ENCODE measurements at regions not wholly inside any gene's neighbourhood (a gene's known extent, or its start where the extent isn't known, plus 50 kb on each side); places are given as distances from the start of the nearest gene placed in this dataset.

DNA sequence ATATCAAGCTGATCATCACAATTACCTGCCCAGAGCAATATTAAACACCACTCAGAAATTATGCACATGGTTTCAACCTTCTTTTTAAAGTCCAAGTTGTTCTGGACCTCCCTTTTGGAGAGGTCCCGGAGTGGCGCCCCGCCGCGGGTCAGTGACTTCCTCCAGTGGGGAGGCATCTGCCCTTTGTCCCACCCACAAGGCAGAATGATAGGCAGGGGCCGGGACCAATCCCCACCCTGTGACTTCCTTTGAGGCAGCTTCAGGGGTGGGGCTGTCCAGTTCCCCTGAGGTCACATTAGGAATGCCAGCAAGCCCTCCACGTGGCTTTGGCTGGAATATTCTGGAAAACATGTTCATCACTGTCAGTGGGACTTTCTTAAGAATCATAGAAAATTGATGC lies 207.0 kb downstream of the ANKRD60 start:
- Histone ChIP-seq H3K27me3 (ENCODE audit: insufficient read depth, poor library complexity, severe bottlenecking) (peaks cover 2% of the 10 kb centered on the region), H3K4me3 (replicated peaks; ENCODE audit: insufficient read depth, low read length) (no peak overlapping the region), H3K27ac (replicated peaks) (no peak overlapping the region)
- TF ChIP-seq POLR2AphosphoS5 (IDR thresholded peaks at IDR 0.05; ENCODE audit: low read depth), result no peak
- TF ChIP-seq, protein P1, sequence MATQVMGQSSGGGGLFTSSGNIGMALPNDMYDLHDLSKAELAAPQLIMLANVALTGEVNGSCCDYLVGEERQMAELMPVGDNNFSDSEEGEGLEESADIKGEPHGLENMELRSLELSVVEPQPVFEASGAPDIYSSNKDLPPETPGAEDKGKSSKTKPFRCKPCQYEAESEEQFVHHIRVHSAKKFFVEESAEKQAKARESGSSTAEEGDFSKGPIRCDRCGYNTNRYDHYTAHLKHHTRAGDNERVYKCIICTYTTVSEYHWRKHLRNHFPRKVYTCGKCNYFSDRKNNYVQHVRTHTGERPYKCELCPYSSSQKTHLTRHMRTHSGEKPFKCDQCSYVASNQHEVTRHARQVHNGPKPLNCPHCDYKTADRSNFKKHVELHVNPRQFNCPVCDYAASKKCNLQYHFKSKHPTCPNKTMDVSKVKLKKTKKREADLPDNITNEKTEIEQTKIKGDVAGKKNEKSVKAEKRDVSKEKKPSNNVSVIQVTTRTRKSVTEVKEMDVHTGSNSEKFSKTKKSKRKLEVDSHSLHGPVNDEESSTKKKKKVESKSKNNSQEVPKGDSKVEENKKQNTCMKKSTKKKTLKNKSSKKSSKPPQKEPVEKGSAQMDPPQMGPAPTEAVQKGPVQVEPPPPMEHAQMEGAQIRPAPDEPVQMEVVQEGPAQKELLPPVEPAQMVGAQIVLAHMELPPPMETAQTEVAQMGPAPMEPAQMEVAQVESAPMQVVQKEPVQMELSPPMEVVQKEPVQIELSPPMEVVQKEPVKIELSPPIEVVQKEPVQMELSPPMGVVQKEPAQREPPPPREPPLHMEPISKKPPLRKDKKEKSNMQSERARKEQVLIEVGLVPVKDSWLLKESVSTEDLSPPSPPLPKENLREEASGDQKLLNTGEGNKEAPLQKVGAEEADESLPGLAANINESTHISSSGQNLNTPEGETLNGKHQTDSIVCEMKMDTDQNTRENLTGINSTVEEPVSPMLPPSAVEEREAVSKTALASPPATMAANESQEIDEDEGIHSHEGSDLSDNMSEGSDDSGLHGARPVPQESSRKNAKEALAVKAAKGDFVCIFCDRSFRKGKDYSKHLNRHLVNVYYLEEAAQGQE (IDR thresholded peaks at IDR 0.05; ENCODE audit: insufficient replicate concordance, low read depth), result no peak
- TF ChIP-seq, protein P2, sequence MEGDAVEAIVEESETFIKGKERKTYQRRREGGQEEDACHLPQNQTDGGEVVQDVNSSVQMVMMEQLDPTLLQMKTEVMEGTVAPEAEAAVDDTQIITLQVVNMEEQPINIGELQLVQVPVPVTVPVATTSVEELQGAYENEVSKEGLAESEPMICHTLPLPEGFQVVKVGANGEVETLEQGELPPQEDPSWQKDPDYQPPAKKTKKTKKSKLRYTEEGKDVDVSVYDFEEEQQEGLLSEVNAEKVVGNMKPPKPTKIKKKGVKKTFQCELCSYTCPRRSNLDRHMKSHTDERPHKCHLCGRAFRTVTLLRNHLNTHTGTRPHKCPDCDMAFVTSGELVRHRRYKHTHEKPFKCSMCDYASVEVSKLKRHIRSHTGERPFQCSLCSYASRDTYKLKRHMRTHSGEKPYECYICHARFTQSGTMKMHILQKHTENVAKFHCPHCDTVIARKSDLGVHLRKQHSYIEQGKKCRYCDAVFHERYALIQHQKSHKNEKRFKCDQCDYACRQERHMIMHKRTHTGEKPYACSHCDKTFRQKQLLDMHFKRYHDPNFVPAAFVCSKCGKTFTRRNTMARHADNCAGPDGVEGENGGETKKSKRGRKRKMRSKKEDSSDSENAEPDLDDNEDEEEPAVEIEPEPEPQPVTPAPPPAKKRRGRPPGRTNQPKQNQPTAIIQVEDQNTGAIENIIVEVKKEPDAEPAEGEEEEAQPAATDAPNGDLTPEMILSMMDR (IDR thresholded peaks at IDR 0.05; ENCODE audit: insufficient read depth, low read length), result no peak
- no peak for TF ChIP-seq GABPA (IDR thresholded peaks at IDR 0.05; ENCODE audit: low read depth)
- TF ChIP-seq SPI1 (IDR thresholded peaks at IDR 0.05; ENCODE audit: borderline replicate concordance, low read depth), result no peak
- DNase-seq (ENCODE audit: low read depth in 1 of 2, low spot score in 1 of 2), result no peak

DNA sequence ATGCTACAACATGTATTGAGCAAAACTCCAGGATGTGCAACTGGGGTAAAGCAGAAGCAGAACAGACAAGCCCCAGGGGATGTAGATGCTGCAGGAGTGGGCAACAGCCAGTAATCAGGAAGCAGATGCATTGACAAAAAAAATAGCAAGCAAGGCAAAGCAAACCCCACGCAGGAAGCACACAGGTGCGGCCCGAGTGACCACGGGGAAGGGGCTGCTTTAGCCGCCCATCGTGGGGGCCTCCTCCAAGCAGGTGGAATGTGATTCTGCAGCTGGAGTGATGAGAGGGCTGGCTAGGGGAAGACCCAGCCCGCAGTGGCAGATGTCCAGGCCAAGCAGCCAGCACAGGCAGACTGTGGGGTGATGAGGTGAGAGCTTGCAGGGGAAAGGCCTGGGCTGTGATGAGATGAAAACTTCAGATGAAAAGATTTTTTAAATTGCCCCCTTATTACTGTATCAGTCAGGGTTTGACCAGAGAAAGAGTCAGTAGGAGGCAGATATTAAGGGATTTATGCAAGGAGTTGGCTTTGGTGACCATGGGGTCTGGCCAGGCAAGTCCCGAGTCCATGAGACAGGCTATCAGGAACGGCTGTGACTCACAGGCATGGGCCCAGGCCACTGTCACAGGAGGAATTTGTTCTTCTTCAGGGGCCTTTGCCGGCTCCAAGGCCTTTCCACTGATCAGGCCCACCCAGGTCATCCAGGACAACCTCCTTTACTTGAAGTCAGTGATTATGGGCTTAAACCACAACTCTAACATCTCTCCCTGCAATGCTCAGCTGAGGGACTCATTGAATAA lies 207.6 kb downstream of the ANKRD60 start:
- peaks cover 2% of the 10 kb centered on the region for H3K27me3 ChIP-seq (ENCODE audit: insufficient read depth, poor library complexity, severe bottlenecking)

DNA sequence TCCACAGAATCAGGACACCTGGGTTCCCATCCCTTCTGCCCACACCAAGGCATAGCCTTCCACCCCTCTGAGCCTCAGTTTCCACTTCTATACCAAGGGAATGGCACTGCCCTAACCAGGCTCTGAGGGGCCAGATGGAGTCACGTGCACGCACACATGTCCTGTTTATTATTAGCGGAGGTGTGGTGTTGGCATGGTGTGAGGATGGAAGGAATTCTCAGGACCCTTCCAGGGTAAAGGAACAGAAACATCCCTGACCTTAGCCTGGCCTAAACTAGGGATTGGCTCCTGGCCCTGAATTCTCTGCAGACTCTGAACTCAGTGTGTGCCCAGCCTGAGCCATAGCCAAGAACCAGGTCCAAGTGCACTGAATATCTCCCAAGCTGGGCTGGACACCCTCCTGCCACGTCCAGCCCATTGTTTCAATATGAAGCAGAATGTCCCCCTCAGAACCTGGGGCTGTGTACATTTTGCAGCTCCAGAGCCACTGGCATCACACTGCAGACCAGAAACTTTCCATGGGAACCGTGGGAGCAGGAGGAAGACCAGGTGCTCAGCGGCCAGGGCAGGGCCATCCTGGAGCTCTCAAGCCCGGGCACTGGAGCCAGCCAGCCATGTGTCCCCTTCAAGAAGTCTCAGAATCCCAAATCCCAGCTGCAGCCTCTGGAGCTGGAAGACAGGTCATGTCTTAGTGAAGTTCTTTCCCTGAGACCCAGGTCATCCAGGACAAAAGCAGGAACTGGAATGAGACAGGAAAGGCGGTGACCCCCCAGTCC lies 208.4 kb downstream of the ANKRD60 start:
- TF ChIP-seq GABPA (IDR thresholded peaks at IDR 0.05; ENCODE audit: low read depth) (no peak), POLR2AphosphoS5 (IDR thresholded peaks at IDR 0.05; ENCODE audit: low read depth) (no peak), SPI1 (IDR thresholded peaks at IDR 0.05; ENCODE audit: borderline replicate concordance, low read depth) (no peak)
- TF ChIP-seq, protein P2 (IDR thresholded peaks at IDR 0.05; ENCODE audit: insufficient read depth, low read length), result no peak
- TF ChIP-seq, protein P1 (IDR thresholded peaks at IDR 0.05; ENCODE audit: insufficient replicate concordance, low read depth), result no peak
- Histone ChIP-seq H3K27ac (replicated peaks) (no peak overlapping the region), H3K27me3 (ENCODE audit: insufficient read depth, poor library complexity, severe bottlenecking) (peaks cover 2% of the 10 kb centered on the region), H3K4me3 (replicated peaks; ENCODE audit: insufficient read depth, low read length) (no peak overlapping the region)
- DNase-seq (ENCODE audit: low read depth in 1 of 2, low spot score in 1 of 2), result no peak

More for the DNA sequence above, 207.6 kb downstream of the ANKRD60 start:
- TF ChIP-seq GABPA (IDR thresholded peaks at IDR 0.05; ENCODE audit: low read depth), result no peak
- TF ChIP-seq, protein P2 (IDR thresholded peaks at IDR 0.05; ENCODE audit: insufficient read depth, low read length), result no peak
- DNase-seq (ENCODE audit: low read depth in 1 of 2, low spot score in 1 of 2), result no peak
- Histone ChIP-seq H3K4me3 (replicated peaks; ENCODE audit: insufficient read depth, low read length) (no peak overlapping the region), H3K27ac (replicated peaks) (no peak overlapping the region)
